ENCODE measurements at regions not wholly inside any gene's neighbourhood (a gene's known extent, or its start where the extent isn't known, plus 50 kb on each side); places are given as distances from the start of the nearest gene placed in this dataset.
"Not testable (repeated sequence)": the region's sequence is repeated elsewhere in the genome, so short reads cannot be mapped to it uniquely, and the experiment has no call there.

- DNase-seq: peak; percentile 66
Observed at GRCh38 chr3:181326637-181327223, 337.2 kb upstream of the DNAJC19 start.

- DNase-seq: not testable (repeated sequence)
Observed at GRCh38 chr3:181324516-181324915, 335.0 kb upstream of the DNAJC19 start.

GRCh38 chr3:181318321-181318720 is 328.8 kb upstream of the DNAJC19 start:
- no peak for DNase-seq

- DNase-seq: peak; percentile 20
Observed at GRCh38 chr3:181317508-181317907, 328.0 kb upstream of the DNAJC19 start.

- DNase-seq: no peak
Observed at GRCh38 chr3:181316482-181316881, 326.9 kb upstream of the DNAJC19 start.

- peak; percentile 18 for DNase-seq
Observed at GRCh38 chr3:181313335-181313734, 323.8 kb upstream of the DNAJC19 start.

- DNase-seq: peak; percentile 60
Observed at GRCh38 chr3:181311186-181311585, 321.6 kb upstream of the DNAJC19 start.

- DNase-seq: no peak
Observed at GRCh38 chr3:181302960-181303359, 313.4 kb upstream of the DNAJC19 start.

- DNase-seq: no peak
Observed at GRCh38 chr3:181300033-181300432, 310.5 kb upstream of the DNAJC19 start.

GRCh38 chr3:181298421-181298820 is 308.9 kb upstream of the DNAJC19 start:
- DNase-seq: no peak

GRCh38 chr3:181292984-181293383 is 303.4 kb upstream of the DNAJC19 start:
- DNase-seq: no peak

GRCh38 chr3:181290941-181291340 is 301.4 kb upstream of the DNAJC19 start:
- no peak for DNase-seq

GRCh38 chr3:181289306-181289705 is 299.8 kb upstream of the DNAJC19 start:
- DNase-seq: no peak

- no peak for DNase-seq
Observed at GRCh38 chr3:181288145-181288544, 298.6 kb upstream of the DNAJC19 start.

- no peak for DNase-seq
Observed at GRCh38 chr3:181279239-181279565, 289.7 kb upstream of the DNAJC19 start.

GRCh38 chr3:181278468-181279238 is 289.1 kb upstream of the DNAJC19 start:
- no peak for DNase-seq

GRCh38 chr3:181276358-181276896 is 286.9 kb upstream of the DNAJC19 start:
- no peak for DNase-seq

- no peak for DNase-seq
Observed at GRCh38 chr3:181274025-181274424, 284.5 kb upstream of the DNAJC19 start.

- DNase-seq: no peak
Observed at GRCh38 chr3:181267312-181267711, 277.8 kb upstream of the DNAJC19 start.

- DNase-seq: peak; percentile 13
Observed at GRCh38 chr3:181265750-181266333, 276.3 kb upstream of the DNAJC19 start.

- DNase-seq: no peak
Observed at GRCh38 chr3:181264486-181264885, 274.9 kb upstream of the DNAJC19 start.

- DNase-seq: no peak
Observed at GRCh38 chr3:181253796-181254195, 264.3 kb upstream of the DNAJC19 start.

GRCh38 chr3:181252631-181253030 is 263.1 kb upstream of the DNAJC19 start:
- DNase-seq: peak; percentile 47

GRCh38 chr3:181250714-181251113 is 261.2 kb upstream of the DNAJC19 start:
- DNase-seq: peak; percentile 10
